Activated CD4-positive, alpha-beta T cell treated with anti-CD3 and anti-CD28 coated beads for 36 hours (primary cell): ENCODE measurements at regions not wholly inside any gene's neighbourhood (a gene's known extent, or its start where the extent isn't known, plus 50 kb on each side); places are given as distances from the start of the nearest gene placed in this dataset.

Experiments used
- ATAC-seq: fragments of 200-7000 bp; cut with Tn5 transposase; one replicate; pipeline ENCODE4 v1.10.0; 2021; ENCODE audit warnings: mild to moderate bottlenecking, moderate library complexity
- CTCF ChIA-PET: fragments of 350-600 bp; sonication (Branson Sonifier 250); formaldehyde crosslinking; loops from one replicate; lab custom pipeline; 2021; ENCODE audit warnings: antibody characterized with exemption; lab: Charles Lee
- POLR2A ChIA-PET: fragments of 350-600 bp; sonication (Branson Sonifier 250); formaldehyde crosslinking; loops from one replicate; lab custom pipeline; 2021; ENCODE audit warnings: antibody characterized with exemption, inconsistent platforms; lab: Charles Lee
- DNase-seq: peaks from one replicate; pipeline ENCODE4 v3.0.0-alpha.2; 2020
- H3K27ac Mint-ChIP-seq: one replicate; pipeline ENCODE4 v1.8.0; 2021; ENCODE audit warnings: mixed read lengths
- H3K27me3 Mint-ChIP-seq: one replicate; pipeline ENCODE4 v1.8.0; 2021; ENCODE audit warnings: mixed read lengths
- H3K36me3 Mint-ChIP-seq: one replicate; pipeline ENCODE4 v1.8.0; 2021; ENCODE audit warnings: low read depth, mixed read lengths
- H3K4me1 Mint-ChIP-seq: one replicate; pipeline ENCODE4 v1.8.0; 2021; ENCODE audit warnings: mixed read lengths
- H3K4me3 Mint-ChIP-seq: one replicate; pipeline ENCODE4 v1.8.0; 2021; ENCODE audit warnings: mild to moderate bottlenecking, moderate library complexity, mixed read lengths
- H3K9me3 Mint-ChIP-seq: one replicate; pipeline ENCODE4 v1.8.0; 2021; ENCODE audit warnings: low read depth, mixed read lengths
- intact Hi-C, 2 experiments: fragments of 100-400 bp; cut with DNase I in 1 of 2; cut with micrococcal nuclease in 1 of 2; formaldehyde crosslinking; loops; one replicate each; pipeline versions ENCODE4 v1.14.2 to v1.15.1; 2022 to 2024; cut with DNase I, micrococcal nuclease

- no peaks in the 10 kb centered on the region for H3K36me3 Mint-ChIP-seq
- ATAC-seq (no peak), DNase-seq (no peak)
- no peak overlapping the region for H3K4me3 Mint-ChIP-seq
- POLR2A ChIA-PET = no interaction called here
- H3K4me1 Mint-ChIP-seq = no peaks in the 10 kb centered on the region
- H3K9me3 Mint-ChIP-seq = peaks cover 10% of the 10 kb centered on the region
- CTCF ChIA-PET = no interaction called here
- no peak overlapping the region for H3K27ac Mint-ChIP-seq
- no peaks in the 10 kb centered on the region for H3K27me3 Mint-ChIP-seq
- intact Hi-C loops = no loop called here
Measured at GRCh38 chr3:74309716-74310115, 304.7 kb downstream of the CNTN3 start.

GRCh38 chr3:74304424-74304823 is 310.0 kb downstream of the CNTN3 start:
- ChIA-PET POLR2A (no interaction called here), CTCF (no interaction called here)
- Mint-ChIP-seq H3K4me3 (no peak overlapping the region), H3K9me3 (peaks cover 2% of the 10 kb centered on the region), H3K27ac (no peak overlapping the region), H3K36me3 (no peaks in the 10 kb centered on the region), H3K4me1 (no peaks in the 10 kb centered on the region), H3K27me3 (no peaks in the 10 kb centered on the region)
- DNase-seq (no peak), ATAC-seq (no peak)
- intact Hi-C loops = no loop called here

- Mint-ChIP-seq H3K27me3 (no peaks in the 10 kb centered on the region), H3K27ac (no peak overlapping the region), H3K9me3 (peaks cover 2% of the 10 kb centered on the region), H3K4me1 (no peaks in the 10 kb centered on the region), H3K36me3 (no peaks in the 10 kb centered on the region), H3K4me3 (no peak overlapping the region)
- no peak for ATAC-seq
- CTCF ChIA-PET = no interaction called here
- intact Hi-C loops = no loop called here
- POLR2A ChIA-PET = no interaction called here
- no peak for DNase-seq
Measured at GRCh38 chr3:74303711-74304110, 310.7 kb downstream of the CNTN3 start.

- no peaks in the 10 kb centered on the region for H3K36me3 Mint-ChIP-seq
- H3K9me3 Mint-ChIP-seq = peaks cover 4% of the 10 kb centered on the region
- ChIA-PET CTCF (no interaction called here), POLR2A (no interaction called here)
- intact Hi-C loops = no loop called here
- no peak overlapping the region for H3K27ac Mint-ChIP-seq
- no peaks in the 10 kb centered on the region for H3K27me3 Mint-ChIP-seq
- H3K4me1 Mint-ChIP-seq = no peaks in the 10 kb centered on the region
- DNase-seq (no peak), ATAC-seq (no peak)
- H3K4me3 Mint-ChIP-seq = no peak overlapping the region
Measured at GRCh38 chr3:74302969-74303368, 311.5 kb downstream of the CNTN3 start.

- no peak overlapping the region for H3K4me3 Mint-ChIP-seq
- DNase-seq (no peak), ATAC-seq (no peak)
- no peaks in the 10 kb centered on the region for H3K27me3 Mint-ChIP-seq
- H3K9me3 Mint-ChIP-seq = peaks cover 4% of the 10 kb centered on the region
- ChIA-PET POLR2A (no interaction called here), CTCF (no interaction called here)
- no peaks in the 10 kb centered on the region for H3K4me1 Mint-ChIP-seq
- H3K27ac Mint-ChIP-seq = no peak overlapping the region
- intact Hi-C loops = no loop called here
- H3K36me3 Mint-ChIP-seq = no peaks in the 10 kb centered on the region
Measured at GRCh38 chr3:74302281-74302680, 312.2 kb downstream of the CNTN3 start.

- Mint-ChIP-seq H3K36me3 (no peaks in the 10 kb centered on the region), H3K27ac (no peak overlapping the region), H3K4me3 (no peak overlapping the region), H3K4me1 (no peaks in the 10 kb centered on the region), H3K27me3 (no peaks in the 10 kb centered on the region), H3K9me3 (peaks cover 4% of the 10 kb centered on the region)
- ATAC-seq = no peak
- intact Hi-C loops = no loop called here
- DNase-seq = no peak
- POLR2A ChIA-PET = no interaction called here
- CTCF ChIA-PET = no interaction called here
Measured at GRCh38 chr3:74301056-74301455, 313.4 kb downstream of the CNTN3 start.

- Mint-ChIP-seq H3K9me3 (peaks cover 4% of the 10 kb centered on the region), H3K27ac (no peak overlapping the region), H3K4me1 (no peaks in the 10 kb centered on the region), H3K4me3 (no peak overlapping the region), H3K36me3 (no peaks in the 10 kb centered on the region), H3K27me3 (no peaks in the 10 kb centered on the region)
- POLR2A ChIA-PET = no interaction called here
- intact Hi-C loops = no loop called here
- no peak for ATAC-seq
- no peak for DNase-seq
- CTCF ChIA-PET = no interaction called here
Measured at GRCh38 chr3:74295479-74295878, 319.0 kb downstream of the CNTN3 start.

- H3K9me3 Mint-ChIP-seq = peaks cover 2% of the 10 kb centered on the region
- intact Hi-C loops = no loop called here
- ChIA-PET POLR2A (no interaction called here), CTCF (interaction anchor here (0.5 kb wide), 1 partner anchor 134 kb away, joined by 3 read pairs; no protein-coding TSS in a partner anchor)
- H3K4me3 Mint-ChIP-seq = no peak overlapping the region
- no peak for DNase-seq
- ATAC-seq = no peak
- no peak overlapping the region for H3K27ac Mint-ChIP-seq
- no peaks in the 10 kb centered on the region for H3K36me3 Mint-ChIP-seq
- H3K27me3 Mint-ChIP-seq = no peaks in the 10 kb centered on the region
- H3K4me1 Mint-ChIP-seq = no peaks in the 10 kb centered on the region
Measured at GRCh38 chr3:74288761-74289160, 325.7 kb downstream of the CNTN3 start.

GRCh38 chr3:74287557-74287956 is 326.9 kb downstream of the CNTN3 start:
- no peaks in the 10 kb centered on the region for H3K4me1 Mint-ChIP-seq
- intact Hi-C loops = no loop called here
- no peak overlapping the region for H3K4me3 Mint-ChIP-seq
- ChIA-PET POLR2A (no interaction called here), CTCF (no interaction called here)
- DNase-seq = no peak
- H3K9me3 Mint-ChIP-seq = peaks cover 2% of the 10 kb centered on the region
- no peak overlapping the region for H3K27ac Mint-ChIP-seq
- no peaks in the 10 kb centered on the region for H3K36me3 Mint-ChIP-seq
- ATAC-seq = no peak
- H3K27me3 Mint-ChIP-seq = no peaks in the 10 kb centered on the region

- ATAC-seq (no peak), DNase-seq (no peak)
- Mint-ChIP-seq H3K4me3 (no peak overlapping the region), H3K27me3 (no peaks in the 10 kb centered on the region), H3K9me3 (peaks cover 9% of the 10 kb centered on the region), H3K4me1 (no peaks in the 10 kb centered on the region), H3K36me3 (no peaks in the 10 kb centered on the region), H3K27ac (no peak overlapping the region)
- ChIA-PET CTCF (interaction anchor here (0.6 kb wide), 1 partner anchor 724 kb away, joined by 3 read pairs; no protein-coding TSS in a partner anchor), POLR2A (no interaction called here)
- intact Hi-C loops = no loop called here
Measured at GRCh38 chr3:74282202-74282601, 332.3 kb downstream of the CNTN3 start.

GRCh38 chr3:74281705-74282104 is 332.8 kb downstream of the CNTN3 start:
- ChIA-PET POLR2A (no interaction called here), CTCF (interaction anchor here (0.6 kb wide), 1 partner anchor 725 kb away, joined by 3 read pairs; no protein-coding TSS in a partner anchor)
- ATAC-seq = no peak
- intact Hi-C loops = no loop called here
- no peak overlapping the region for H3K4me3 Mint-ChIP-seq
- no peak for DNase-seq
- H3K27me3 Mint-ChIP-seq = no peaks in the 10 kb centered on the region
- no peak overlapping the region for H3K27ac Mint-ChIP-seq
- no peaks in the 10 kb centered on the region for H3K4me1 Mint-ChIP-seq
- H3K9me3 Mint-ChIP-seq = peaks cover 9% of the 10 kb centered on the region
- H3K36me3 Mint-ChIP-seq = no peaks in the 10 kb centered on the region

- Mint-ChIP-seq H3K27ac (no peak overlapping the region), H3K9me3 (peaks cover 7% of the 10 kb centered on the region), H3K4me3 (no peak overlapping the region), H3K36me3 (no peaks in the 10 kb centered on the region), H3K27me3 (no peaks in the 10 kb centered on the region), H3K4me1 (no peaks in the 10 kb centered on the region)
- ChIA-PET POLR2A (no interaction called here), CTCF (no interaction called here)
- ATAC-seq (no peak), DNase-seq (no peak)
- intact Hi-C loops = no loop called here
Measured at GRCh38 chr3:74273555-74274402, 340.7 kb downstream of the CNTN3 start.
